ENCODE measurements at regions not wholly inside any gene's neighbourhood (a gene's known extent, or its start where the extent isn't known, plus 50 kb on each side); places are given as distances from the start of the nearest gene placed in this dataset.

DNA sequence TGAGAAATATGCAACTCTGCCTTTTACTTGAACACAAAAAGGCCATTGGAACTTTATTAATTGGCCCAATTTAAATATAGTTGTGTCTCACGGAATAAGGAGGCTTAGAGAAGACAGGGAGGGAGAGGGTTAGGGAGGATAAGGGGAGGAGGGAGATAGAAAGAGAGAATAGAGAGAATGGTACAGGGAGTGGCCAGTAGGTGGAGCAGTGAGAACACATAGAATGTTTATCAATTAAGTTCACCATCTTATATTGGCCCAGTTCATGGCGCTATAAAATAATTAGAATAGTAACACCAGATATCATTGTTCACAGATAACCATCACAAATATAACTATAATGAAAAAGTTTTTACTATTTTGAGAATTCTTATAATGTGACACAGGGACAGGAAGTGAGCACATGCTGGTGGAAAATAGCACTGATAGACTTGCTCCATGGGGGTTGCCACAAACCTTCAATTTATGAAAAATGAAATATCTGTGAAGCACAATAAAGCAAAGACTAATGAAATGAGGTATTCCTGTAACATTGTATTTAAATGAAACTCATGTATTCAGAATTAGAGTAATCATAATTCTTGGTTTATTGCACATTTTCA lies 374.1 kb upstream of the MANEA start:
- no peak overlapping the region for H2BK12ac ChIP-seq (ENCODE audit: low read length)
- H3K27me3 ChIP-seq (ENCODE audit: control insufficient read depth in 3 of 3, insufficient read depth in 3 of 3, low read depth in 1 of 3, low read length in 3 of 3): no peaks in the 10 kb centered on the region
- no peak overlapping the region for H2AK5ac ChIP-seq (ENCODE audit: low read depth, low read length)
- H3K27ac ChIP-seq (replicated peaks; ENCODE audit: low read length): no peak overlapping the region
- no peak overlapping the region for H2AFZ ChIP-seq (ENCODE audit: low read length)
- no peaks in the 10 kb centered on the region for H3K4me1 ChIP-seq (ENCODE audit: control insufficient read depth in 2 of 2, insufficient read depth in 1 of 2, low read depth in 1 of 2, low read length in 2 of 2)
- H2BK120ac ChIP-seq (ENCODE audit: low read depth, low read length): no peak overlapping the region
- H4K91ac ChIP-seq (ENCODE audit: low read depth, low read length, poor library complexity): no peak overlapping the region
- H3K36me3 ChIP-seq (replicated peaks in 1 of 2; ENCODE audit: control insufficient read depth in 2 of 2, insufficient read depth in 2 of 2, low read length in 2 of 2): no peaks in the 10 kb centered on the region
- H2BK5ac ChIP-seq (ENCODE audit: low read length): no peak overlapping the region
- no peak overlapping the region for H3K4ac ChIP-seq (ENCODE audit: low read length)
- no CpG with 5 or more reads among the region's 2 CpGs for WGBS, 2 donors (ENCODE audit: extremely low coverage in 2 of 2, insufficient read length in 2 of 2, insufficient replicate concordance in 1 of 2)
- H3K23ac ChIP-seq (ENCODE audit: low read depth, low read length, poor library complexity): no peak overlapping the region
- H3K4me3 ChIP-seq (ENCODE audit: low read length in 2 of 2): no peak overlapping the region
- no peak overlapping the region for H3K18ac ChIP-seq (ENCODE audit: low read length)
- no peak overlapping the region for H2BK15ac ChIP-seq (ENCODE audit: low read length)
- no peaks in the 10 kb centered on the region for H3K9me3 ChIP-seq (replicated peaks in 1 of 2; ENCODE audit: control insufficient read depth in 2 of 2, insufficient read depth in 1 of 2, low read depth in 1 of 2, low read length in 2 of 2)
- peak; percentile 17 for DNase-seq (ENCODE audit: low spot score)
- no peak overlapping the region for H3K9ac ChIP-seq (ENCODE audit: low read depth, low read length, poor library complexity)
- no peak overlapping the region for H4K8ac ChIP-seq (ENCODE audit: low read depth, low read length)
- H3K14ac ChIP-seq (ENCODE audit: low read length): no peak overlapping the region
- no peaks in the 10 kb centered on the region for H3K79me1 ChIP-seq (ENCODE audit: low read depth, low read length)
- no peak overlapping the region for H3K4me2 ChIP-seq (ENCODE audit: insufficient read depth, low read length, poor library complexity, severe bottlenecking)

DNA sequence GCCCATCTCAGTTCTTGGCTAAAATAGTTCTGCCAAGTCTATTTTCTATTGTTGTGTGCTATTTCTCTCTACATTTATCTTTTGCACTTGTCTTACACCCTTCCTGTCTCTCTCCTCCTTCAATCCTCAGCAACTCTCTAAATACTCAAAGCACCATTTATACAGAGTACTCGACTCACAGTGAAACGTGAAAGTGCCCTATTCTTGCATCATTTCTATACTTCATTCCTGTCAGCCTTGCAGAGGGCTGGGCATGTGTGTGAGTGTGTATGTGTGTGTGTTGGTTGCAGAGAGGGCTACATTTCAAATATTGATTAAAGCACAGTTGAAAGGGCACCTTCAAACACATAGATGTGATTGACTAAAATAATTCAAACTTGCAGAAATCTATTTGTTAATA lies 373.2 kb upstream of the MANEA start:
- H3K27ac ChIP-seq (replicated peaks; ENCODE audit: low read length): no peak overlapping the region
- no peak overlapping the region for H3K18ac ChIP-seq (ENCODE audit: low read length)
- no CpG with 5 or more reads among the region's 2 CpGs for WGBS, 2 donors (ENCODE audit: extremely low coverage in 2 of 2, insufficient read length in 2 of 2, insufficient replicate concordance in 1 of 2)
- no peak overlapping the region for H3K4ac ChIP-seq (ENCODE audit: low read length)
- H2AK5ac ChIP-seq (ENCODE audit: low read depth, low read length): no peak overlapping the region
- no peak overlapping the region for H3K9ac ChIP-seq (ENCODE audit: low read depth, low read length, poor library complexity)
- DNase-seq (ENCODE audit: low spot score): no peak
- H3K79me1 ChIP-seq (ENCODE audit: low read depth, low read length): no peaks in the 10 kb centered on the region
- no peak overlapping the region for H3K4me3 ChIP-seq (ENCODE audit: low read length in 2 of 2)
- no peak overlapping the region for H3K4me2 ChIP-seq (ENCODE audit: insufficient read depth, low read length, poor library complexity, severe bottlenecking)
- H3K27me3 ChIP-seq (ENCODE audit: control insufficient read depth in 3 of 3, insufficient read depth in 3 of 3, low read depth in 1 of 3, low read length in 3 of 3): no peaks in the 10 kb centered on the region
- H3K23ac ChIP-seq (ENCODE audit: low read depth, low read length, poor library complexity): no peak overlapping the region
- H4K8ac ChIP-seq (ENCODE audit: low read depth, low read length): no peak overlapping the region
- no peaks in the 10 kb centered on the region for H3K36me3 ChIP-seq (replicated peaks in 1 of 2; ENCODE audit: control insufficient read depth in 2 of 2, insufficient read depth in 2 of 2, low read length in 2 of 2)
- H3K14ac ChIP-seq (ENCODE audit: low read length): no peak overlapping the region
- no peaks in the 10 kb centered on the region for H3K9me3 ChIP-seq (replicated peaks in 1 of 2; ENCODE audit: control insufficient read depth in 2 of 2, insufficient read depth in 1 of 2, low read depth in 1 of 2, low read length in 2 of 2)
- H2AFZ ChIP-seq (ENCODE audit: low read length): no peak overlapping the region
- no peak overlapping the region for H4K91ac ChIP-seq (ENCODE audit: low read depth, low read length, poor library complexity)
- H2BK120ac ChIP-seq (ENCODE audit: low read depth, low read length): no peak overlapping the region
- H3K4me1 ChIP-seq (ENCODE audit: control insufficient read depth in 2 of 2, insufficient read depth in 1 of 2, low read depth in 1 of 2, low read length in 2 of 2): no peaks in the 10 kb centered on the region
- H2BK12ac ChIP-seq (ENCODE audit: low read length): no peak overlapping the region
- H2BK15ac ChIP-seq (ENCODE audit: low read length): no peak overlapping the region
- no peak overlapping the region for H2BK5ac ChIP-seq (ENCODE audit: low read length)

- H2BK5ac ChIP-seq (ENCODE audit: low read length): no peak overlapping the region
- H2AK5ac ChIP-seq (ENCODE audit: low read depth, low read length): no peak overlapping the region
- H3K18ac ChIP-seq (ENCODE audit: low read length): no peak overlapping the region
- H2BK12ac ChIP-seq (ENCODE audit: low read length): no peak overlapping the region
- H3K27me3 ChIP-seq (ENCODE audit: control insufficient read depth in 3 of 3, insufficient read depth in 3 of 3, low read depth in 1 of 3, low read length in 3 of 3): no peaks in the 10 kb centered on the region
- no peak overlapping the region for H2BK15ac ChIP-seq (ENCODE audit: low read length)
- no peak overlapping the region for H3K4me2 ChIP-seq (ENCODE audit: insufficient read depth, low read length, poor library complexity, severe bottlenecking)
- no CpG with 5 or more reads among the region's 2 CpGs for WGBS, 2 donors (ENCODE audit: extremely low coverage in 2 of 2, insufficient read length in 2 of 2, insufficient replicate concordance in 1 of 2)
- H3K9ac ChIP-seq (ENCODE audit: low read depth, low read length, poor library complexity): no peak overlapping the region
- no peak overlapping the region for H3K14ac ChIP-seq (ENCODE audit: low read length)
- no peak overlapping the region for H2AFZ ChIP-seq (ENCODE audit: low read length)
- H4K8ac ChIP-seq (ENCODE audit: low read depth, low read length): no peak overlapping the region
- no peaks in the 10 kb centered on the region for H3K36me3 ChIP-seq (replicated peaks in 1 of 2; ENCODE audit: control insufficient read depth in 2 of 2, insufficient read depth in 2 of 2, low read length in 2 of 2)
- H3K4me3 ChIP-seq (ENCODE audit: low read length in 2 of 2): no peak overlapping the region
- no peaks in the 10 kb centered on the region for H3K9me3 ChIP-seq (replicated peaks in 1 of 2; ENCODE audit: control insufficient read depth in 2 of 2, insufficient read depth in 1 of 2, low read depth in 1 of 2, low read length in 2 of 2)
- H4K91ac ChIP-seq (ENCODE audit: low read depth, low read length, poor library complexity): no peak overlapping the region
- no peak overlapping the region for H2BK120ac ChIP-seq (ENCODE audit: low read depth, low read length)
- no peak for DNase-seq (ENCODE audit: low spot score)
- H3K27ac ChIP-seq (replicated peaks; ENCODE audit: low read length): no peak overlapping the region
- no peaks in the 10 kb centered on the region for H3K4me1 ChIP-seq (ENCODE audit: control insufficient read depth in 2 of 2, insufficient read depth in 1 of 2, low read depth in 1 of 2, low read length in 2 of 2)
- no peak overlapping the region for H3K23ac ChIP-seq (ENCODE audit: low read depth, low read length, poor library complexity)
- no peak overlapping the region for H3K4ac ChIP-seq (ENCODE audit: low read length)
- H3K79me1 ChIP-seq (ENCODE audit: low read depth, low read length): no peaks in the 10 kb centered on the region
These were observed 368.7 kb upstream of the MANEA start for GRCh38 chr6:95208621-95209020.

GRCh38 chr6:95209074-95209473 lies 368.3 kb upstream of the MANEA start:
- H2BK120ac ChIP-seq (ENCODE audit: low read depth, low read length): no peak overlapping the region
- H3K4me1 ChIP-seq (ENCODE audit: control insufficient read depth in 2 of 2, insufficient read depth in 1 of 2, low read depth in 1 of 2, low read length in 2 of 2): no peaks in the 10 kb centered on the region
- H2BK12ac ChIP-seq (ENCODE audit: low read length): no peak overlapping the region
- no peak overlapping the region for H3K18ac ChIP-seq (ENCODE audit: low read length)
- H3K27me3 ChIP-seq (ENCODE audit: control insufficient read depth in 3 of 3, insufficient read depth in 3 of 3, low read depth in 1 of 3, low read length in 3 of 3): no peaks in the 10 kb centered on the region
- H2BK15ac ChIP-seq (ENCODE audit: low read length): no peak overlapping the region
- no peaks in the 10 kb centered on the region for H3K9me3 ChIP-seq (replicated peaks in 1 of 2; ENCODE audit: control insufficient read depth in 2 of 2, insufficient read depth in 1 of 2, low read depth in 1 of 2, low read length in 2 of 2)
- H2AK5ac ChIP-seq (ENCODE audit: low read depth, low read length): no peak overlapping the region
- no CpG with 5 or more reads among the region's 3 CpGs for WGBS, 2 donors (ENCODE audit: extremely low coverage in 2 of 2, insufficient read length in 2 of 2, insufficient replicate concordance in 1 of 2)
- H3K23ac ChIP-seq (ENCODE audit: low read depth, low read length, poor library complexity): no peak overlapping the region
- no peaks in the 10 kb centered on the region for H3K36me3 ChIP-seq (replicated peaks in 1 of 2; ENCODE audit: control insufficient read depth in 2 of 2, insufficient read depth in 2 of 2, low read length in 2 of 2)
- H4K91ac ChIP-seq (ENCODE audit: low read depth, low read length, poor library complexity): no peak overlapping the region
- no peaks in the 10 kb centered on the region for H3K79me1 ChIP-seq (ENCODE audit: low read depth, low read length)
- H3K9ac ChIP-seq (ENCODE audit: low read depth, low read length, poor library complexity): no peak overlapping the region
- no peak overlapping the region for H3K14ac ChIP-seq (ENCODE audit: low read length)
- no peak overlapping the region for H3K4me3 ChIP-seq (ENCODE audit: low read length in 2 of 2)
- H3K27ac ChIP-seq (replicated peaks; ENCODE audit: low read length): no peak overlapping the region
- no peak overlapping the region for H3K4me2 ChIP-seq (ENCODE audit: insufficient read depth, low read length, poor library complexity, severe bottlenecking)
- H3K4ac ChIP-seq (ENCODE audit: low read length): no peak overlapping the region
- H4K8ac ChIP-seq (ENCODE audit: low read depth, low read length): no peak overlapping the region
- no peak for DNase-seq (ENCODE audit: low spot score)
- H2BK5ac ChIP-seq (ENCODE audit: low read length): no peak overlapping the region
- H2AFZ ChIP-seq (ENCODE audit: low read length): no peak overlapping the region
